Tibial artery (tissue), 4 donors: ENCODE measurements at regions not wholly inside any gene's neighbourhood (a gene's known extent, or its start where the extent isn't known, plus 50 kb on each side); places are given as distances from the start of the nearest gene placed in this dataset.

Experiments used
- DNase-seq, 2 donors: peaks; one replicate each; pipeline ENCODE4 v3.0.0-alpha.2; 2019
- H3K27ac ChIP-seq, 2 donors: fragments of 200-600 bp; sonication (generic) in 1 of 2; 1 replicate in 1 of 2; 2 replicates in 1 of 2; pipeline ENCODE4 v1.5.1; 2018 to 2019; ENCODE audit warnings: mild to moderate bottlenecking in 1 of 2
- H3K27me3 ChIP-seq, 2 donors: fragments of 200-600 bp; sonication (generic) in 1 of 2; one replicate each; pipeline versions ENCODE4 v1.5.1 to v1.6.0; 2016 to 2019
- H3K36me3 ChIP-seq, 3 donors: fragments of 200-600 bp; sonication (generic) in 2 of 3; one replicate each; pipeline ENCODE4 v1.5.1; 2016 to 2019; ENCODE audit warnings: mild to moderate bottlenecking in 2 of 3
- H3K4me1 ChIP-seq, 4 donors: fragments of 200-600 bp; sonication (generic) in 2 of 4; 1 replicate in 3 of 4; 2 replicates in 1 of 4; pipeline ENCODE4 v1.5.1; 2016 to 2019
- H3K4me3 ChIP-seq, 2 donors: fragments of 200-600 bp; sonication (generic) in 1 of 2; 1 replicate in 1 of 2; 2 replicates in 1 of 2; pipeline ENCODE4 v1.5.1; 2018 to 2019; ENCODE audit warnings: mild to moderate bottlenecking in 2 of 2
- H3K9me3 ChIP-seq, 3 donors: fragments of 200-600 bp; sonication (generic) in 1 of 3; one replicate each; pipeline ENCODE4 v1.5.1; 2016 to 2019
- CTCF ChIP-seq, 2 experiments: fragments of 200-600 bp in 1 of 2; fragments of 450-650 bp in 1 of 2; IDR thresholded peaks; one replicate each; pipeline ENCODE4 v1.5.1; 2017 to 2019; ENCODE audit warnings: antibody characterized with exemption in 2 of 2, mild to moderate bottlenecking in 1 of 2, moderate library complexity in 1 of 2
- intact Hi-C: fragments of 100-400 bp; cut with DNase I; formaldehyde crosslinking; loops from one replicate; pipeline ENCODE4 v1.15.0; 2023; ENCODE audit warnings: low total_unique reads

- Histone ChIP-seq H3K27me3 (peaks cover 0 to 9% of the 10 kb centered on the region in 2 donors), H3K9me3 (no peaks in the 10 kb centered on the region), H3K4me1 (peaks cover 0 to 7% (median 4%) of the 10 kb centered on the region in 4 donors), H3K4me3 (peak overlapping the region; percentile 41 to 42), H3K36me3 (no peaks in the 10 kb centered on the region), H3K27ac (peak overlapping the region in 1 of 2 donors; percentile 9)
- intact Hi-C loops, result no loop called here
- DNase-seq, result no peak
- TF ChIP-seq CTCF (IDR thresholded peaks at IDR 0.05), result no peak
These were observed 149.2 kb downstream of the LY86 start for GRCh38 chr6:6737671-6738070.

GRCh38 chr6:6738108-6738507 is 149.6 kb downstream of the LY86 start:
- Histone ChIP-seq H3K27me3 (peaks cover 0 to 9% of the 10 kb centered on the region in 2 donors), H3K36me3 (no peaks in the 10 kb centered on the region), H3K27ac (no peak overlapping the region), H3K4me1 (peaks cover 0 to 7% (median 4%) of the 10 kb centered on the region in 4 donors), H3K9me3 (no peaks in the 10 kb centered on the region), H3K4me3 (no peak overlapping the region)
- no peak for DNase-seq
- no peak for TF ChIP-seq CTCF (IDR thresholded peaks at IDR 0.05)
- intact Hi-C loops, result no loop called here

- H3K27ac ChIP-seq, result no peak overlapping the region
- no peak for DNase-seq
- peaks cover 0 to 7% (median 4%) of the 10 kb centered on the region in 4 donors for H3K4me1 ChIP-seq
- no peak for TF ChIP-seq CTCF (IDR thresholded peaks at IDR 0.05)
- H3K9me3 ChIP-seq, result no peaks in the 10 kb centered on the region
- H3K36me3 ChIP-seq, result no peaks in the 10 kb centered on the region
- intact Hi-C loops, result no loop called here
- H3K4me3 ChIP-seq, result no peak overlapping the region
- H3K27me3 ChIP-seq, result peaks cover 0 to 13% of the 10 kb centered on the region in 2 donors
These were observed 150.6 kb downstream of the LY86 start for GRCh38 chr6:6738922-6739716.

GRCh38 chr6:6740595-6740994 is 152.1 kb downstream of the LY86 start:
- intact Hi-C loops, result no loop called here
- no peak overlapping the region for H3K27ac ChIP-seq
- no peaks in the 10 kb centered on the region for H3K9me3 ChIP-seq
- peaks cover 0 to 13% of the 10 kb centered on the region in 2 donors for H3K27me3 ChIP-seq
- peaks cover 0 to 7% (median 4%) of the 10 kb centered on the region in 4 donors for H3K4me1 ChIP-seq
- H3K4me3 ChIP-seq, result no peak overlapping the region
- TF ChIP-seq CTCF (IDR thresholded peaks at IDR 0.05), result no peak
- H3K36me3 ChIP-seq, result no peaks in the 10 kb centered on the region
- no peak for DNase-seq

- no peak for TF ChIP-seq CTCF (IDR thresholded peaks at IDR 0.05)
- H3K36me3 ChIP-seq, result no peaks in the 10 kb centered on the region
- H3K4me1 ChIP-seq, result peaks cover 0 to 7% (median 4%) of the 10 kb centered on the region in 4 donors
- no peak overlapping the region for H3K4me3 ChIP-seq
- H3K27ac ChIP-seq, result no peak overlapping the region
- no peak for DNase-seq
- H3K27me3 ChIP-seq, result peaks cover 0 to 13% of the 10 kb centered on the region in 2 donors
- no peaks in the 10 kb centered on the region for H3K9me3 ChIP-seq
- intact Hi-C loops, result no loop called here
These were observed 152.7 kb downstream of the LY86 start for GRCh38 chr6:6741264-6741663.
